ENCODE measurements at regions not wholly inside any gene's neighbourhood (a gene's known extent, or its start where the extent isn't known, plus 50 kb on each side); places are given as distances from the start of the nearest gene placed in this dataset.

- H3K27me3 ChIP-seq (ENCODE audit: insufficient read depth, low read length), result no peaks in the 10 kb centered on the region; the same call in 1 of the 2 replicates
- no peaks in the 10 kb centered on the region for H3K9me3 ChIP-seq (ENCODE audit: low read length)
- H3F3A ChIP-seq (ENCODE audit: insufficient read depth, low read length), result no peaks in the 10 kb centered on the region
- TF ChIP-seq EZH2 (IDR thresholded peaks at IDR 0.05; ENCODE audit: borderline replicate concordance, low read length) (no peak), CTCF (IDR thresholded peaks at IDR 0.05; ENCODE audit: low read length) (no peak)
- H3K4me3 ChIP-seq (ENCODE audit: low read depth, low read length, poor library complexity, severe bottlenecking), result no peak overlapping the region
- no peaks in the 10 kb centered on the region for H3K79me2 ChIP-seq (ENCODE audit: insufficient read depth, low read length)
- no peak overlapping the region for H3K4me2 ChIP-seq (ENCODE audit: low read length)
- no peaks in the 10 kb centered on the region for H4K20me1 ChIP-seq (ENCODE audit: insufficient read depth, low read length)
- no peak overlapping the region for H3K9ac ChIP-seq (ENCODE audit: low read length)
- no peaks in the 10 kb centered on the region for H3K9me2 ChIP-seq (ENCODE audit: low read depth, low read length)
- no peak overlapping the region for H3K27ac ChIP-seq (ENCODE audit: low read depth, low read length, poor library complexity, severe bottlenecking)
- H3K36me3 ChIP-seq (ENCODE audit: insufficient read depth, low read length), result no peaks in the 10 kb centered on the region
- H3K4me1 ChIP-seq (ENCODE audit: insufficient read depth, low read length, severe bottlenecking), result no peaks in the 10 kb centered on the region
- no peak overlapping the region for H2AFZ ChIP-seq (ENCODE audit: low read length)
Measured at GRCh38 chr9:14531341-14532269, 161.6 kb downstream of the ZDHHC21 start.

- H2AFZ ChIP-seq (ENCODE audit: low read length), result no peak overlapping the region
- no peaks in the 10 kb centered on the region for H3K79me2 ChIP-seq (ENCODE audit: insufficient read depth, low read length)
- H3K9me2 ChIP-seq (ENCODE audit: low read depth, low read length), result no peaks in the 10 kb centered on the region
- no peak overlapping the region for H3K4me2 ChIP-seq (ENCODE audit: low read length)
- no peaks in the 10 kb centered on the region for H3F3A ChIP-seq (ENCODE audit: insufficient read depth, low read length)
- no peak for TF ChIP-seq CTCF (IDR thresholded peaks at IDR 0.05; ENCODE audit: low read length)
- no peak for TF ChIP-seq EZH2 (IDR thresholded peaks at IDR 0.05; ENCODE audit: borderline replicate concordance, low read length)
- H3K9me3 ChIP-seq (ENCODE audit: low read length), result no peaks in the 10 kb centered on the region
- no peaks in the 10 kb centered on the region for H3K36me3 ChIP-seq (ENCODE audit: insufficient read depth, low read length)
- H3K27me3 ChIP-seq (ENCODE audit: insufficient read depth, low read length), result no peaks in the 10 kb centered on the region
- no peak overlapping the region for H3K4me3 ChIP-seq (ENCODE audit: low read depth, low read length, poor library complexity, severe bottlenecking)
- no peaks in the 10 kb centered on the region for H4K20me1 ChIP-seq (ENCODE audit: insufficient read depth, low read length)
- no peak overlapping the region for H3K27ac ChIP-seq (ENCODE audit: low read depth, low read length, poor library complexity, severe bottlenecking)
- H3K9ac ChIP-seq (ENCODE audit: low read length), result no peak overlapping the region
- H3K4me1 ChIP-seq (ENCODE audit: insufficient read depth, low read length, severe bottlenecking), result no peaks in the 10 kb centered on the region
Measured at GRCh38 chr9:14530841-14531240, 162.4 kb downstream of the ZDHHC21 start.

GRCh38 chr9:14530366-14530765, 162.9 kb downstream of the ZDHHC21 start:
- H3K9me2 ChIP-seq (ENCODE audit: low read depth, low read length), result no peaks in the 10 kb centered on the region
- no peak overlapping the region for H3K4me3 ChIP-seq (ENCODE audit: low read depth, low read length, poor library complexity, severe bottlenecking)
- H2AFZ ChIP-seq (ENCODE audit: low read length), result no peak overlapping the region
- H3K36me3 ChIP-seq (ENCODE audit: insufficient read depth, low read length), result no peaks in the 10 kb centered on the region
- no peaks in the 10 kb centered on the region for H3F3A ChIP-seq (ENCODE audit: insufficient read depth, low read length)
- TF ChIP-seq CTCF (IDR thresholded peaks at IDR 0.05; ENCODE audit: low read length) (no peak), EZH2 (IDR thresholded peaks at IDR 0.05; ENCODE audit: borderline replicate concordance, low read length) (no peak)
- H3K27me3 ChIP-seq (ENCODE audit: insufficient read depth, low read length), result no peaks in the 10 kb centered on the region
- H3K79me2 ChIP-seq (ENCODE audit: insufficient read depth, low read length), result no peaks in the 10 kb centered on the region
- no peak overlapping the region for H3K9ac ChIP-seq (ENCODE audit: low read length)
- H3K27ac ChIP-seq (ENCODE audit: low read depth, low read length, poor library complexity, severe bottlenecking), result no peak overlapping the region
- no peaks in the 10 kb centered on the region for H3K9me3 ChIP-seq (ENCODE audit: low read length)
- no peaks in the 10 kb centered on the region for H4K20me1 ChIP-seq (ENCODE audit: insufficient read depth, low read length)
- H3K4me1 ChIP-seq (ENCODE audit: insufficient read depth, low read length, severe bottlenecking), result no peaks in the 10 kb centered on the region
- no peak overlapping the region for H3K4me2 ChIP-seq (ENCODE audit: low read length)
